Small intestine (tissue), 7 donors: ENCODE measurements at regions not wholly inside any gene's neighbourhood (a gene's known extent, or its start where the extent isn't known, plus 50 kb on each side); places are given as distances from the start of the nearest gene placed in this dataset.

Experiments used
- DNase-seq, 2 donors: peaks; one replicate each; pipeline versions ENCODE4 v3.0.0 to v3.0.0-alpha.2; 2013
- FAIRE-seq: peaks from 2 replicates; lab custom pipeline; 2012; peaks lifted over from hg19 to GRCh38; lab: Jason Lieb, UNC
- H3K27ac ChIP-seq, 3 donors: one replicate each; pipeline ENCODE4 v1.5.1; 2013; ENCODE audit warnings: low read length in 2 of 3, mild to moderate bottlenecking in 2 of 3, control low read depth in 1 of 3, inconsistent platforms in 1 of 3, low read depth in 1 of 3, moderate library complexity in 1 of 3
- H3K27me3 ChIP-seq, 3 donors: one replicate each; pipeline ENCODE4 v1.6.1; 2013; ENCODE audit warnings: low read length in 3 of 3, inconsistent platforms in 1 of 3; ENCODE audit not compliant: control insufficient read depth in 3 of 3, insufficient read depth in 3 of 3
- H3K36me3 ChIP-seq, 3 donors: one replicate each; pipeline ENCODE4 v1.6.1; 2013; ENCODE audit warnings: low read length in 3 of 3, inconsistent platforms in 1 of 3, low read depth in 1 of 3, mild to moderate bottlenecking in 1 of 3, moderate library complexity in 1 of 3; ENCODE audit not compliant: control insufficient read depth in 3 of 3, insufficient read depth in 2 of 3
- H3K4me1 ChIP-seq, 3 donors: one replicate each; pipeline ENCODE4 v1.6.1; 2013; ENCODE audit warnings: low read length in 2 of 3, inconsistent platforms in 1 of 3, low read depth in 1 of 3, mild to moderate bottlenecking in 1 of 3, moderate library complexity in 1 of 3; ENCODE audit not compliant: control insufficient read depth in 3 of 3, insufficient read depth in 2 of 3
- H3K4me3 ChIP-seq, 3 donors: one replicate each; pipeline ENCODE4 v1.5.1; 2013; ENCODE audit warnings: low read length in 3 of 3, control low read depth in 1 of 3, inconsistent platforms in 1 of 3, low read depth in 1 of 3, mild to moderate bottlenecking in 1 of 3, moderate library complexity in 1 of 3
- H3K9me3 ChIP-seq, 2 donors: one replicate each; pipeline ENCODE4 v1.6.1; 2013; ENCODE audit warnings: low read depth in 1 of 2, low read length in 1 of 2; ENCODE audit not compliant: control insufficient read depth in 2 of 2, insufficient read depth in 1 of 2
- WGBS, 3 donors: extraction: QIAGEN DNeasy Blood & Tissue Kit; methylation state at CpG; one replicate each; pipeline ENCODE4 v1.1.7; 2013; 5-methylcytosine and 5-hydroxymethylcytosine counted together
- donor health status: healthy with polysubstance abuse.
- donor health status: control.
- donor health status: control.
- donor health status: Bipolar disorder and iron deficiency.
- donor health status: healthy.

- no peak for DNase-seq
- H3K4me3 ChIP-seq: no peak overlapping the region
- no peaks in the 10 kb centered on the region for H3K9me3 ChIP-seq
- WGBS, 3 donors: 45 to 96% (median 93%) methylated on average over 2 of the region's 2 CpGs
- H3K36me3 ChIP-seq: no peaks in the 10 kb centered on the region
- H3K27me3 ChIP-seq: no peaks in the 10 kb centered on the region
- H3K27ac ChIP-seq: no peak overlapping the region
- H3K4me1 ChIP-seq: peaks cover 0 to 2% (median 0%) of the 10 kb centered on the region in 3 donors
- FAIRE-seq: no peak
Observed at GRCh38 chr3:78349571-78349970, 1309.7 kb downstream of the ROBO2 start.

DNA sequence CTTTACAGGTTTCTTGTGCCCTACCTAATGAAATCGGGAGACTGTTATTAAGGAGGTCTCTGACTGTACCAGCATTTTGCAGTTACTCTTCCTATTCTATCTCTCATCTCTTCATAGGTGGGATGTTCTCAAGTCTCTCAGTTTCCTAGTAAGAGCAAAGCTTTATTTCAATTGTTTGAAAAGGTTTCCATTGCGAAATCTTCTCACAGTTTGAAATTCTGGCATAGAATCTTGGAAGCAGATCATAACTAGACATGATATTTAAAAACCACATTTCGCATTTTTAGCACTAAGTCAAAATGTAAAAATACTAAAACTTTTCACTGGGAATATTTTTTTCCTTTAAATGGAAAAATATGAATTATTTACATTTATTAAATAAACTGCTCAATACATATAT is 1311.4 kb downstream of the ROBO2 start:
- H3K27ac ChIP-seq: no peak overlapping the region
- H3K9me3 ChIP-seq: no peaks in the 10 kb centered on the region
- peaks cover 0 to 2% (median 0%) of the 10 kb centered on the region in 3 donors for H3K4me1 ChIP-seq
- 80 to 82% (median 81%) methylated on average over 3 of the region's 3 CpGs for WGBS, 3 donors
- H3K4me3 ChIP-seq: no peak overlapping the region
- DNase-seq (no peak), FAIRE-seq (no peak)
- H3K36me3 ChIP-seq: no peaks in the 10 kb centered on the region
- no peaks in the 10 kb centered on the region for H3K27me3 ChIP-seq

DNA sequence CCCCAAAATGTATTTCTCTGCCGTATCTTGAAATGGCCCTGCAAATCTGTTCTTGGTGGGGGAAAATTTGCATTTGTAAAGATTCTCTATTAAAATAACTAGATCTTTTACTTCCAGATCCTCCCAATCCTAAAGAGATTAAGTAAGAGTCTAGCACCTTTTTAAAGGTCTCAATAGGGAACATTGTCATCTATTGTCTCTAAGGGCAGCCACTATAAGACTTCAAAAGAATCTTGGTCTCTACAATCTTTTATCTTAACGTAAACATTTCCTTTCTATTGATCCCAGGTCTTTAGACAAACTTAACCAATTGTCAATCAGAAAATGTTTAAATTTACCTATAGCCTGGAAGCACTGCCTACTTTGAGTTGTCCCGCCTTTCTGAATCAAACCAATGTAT is 1313.3 kb downstream of the ROBO2 start:
- DNase-seq (no peak), FAIRE-seq (no peak)
- no peaks in the 10 kb centered on the region for H3K9me3 ChIP-seq
- H3K4me3 ChIP-seq: no peak overlapping the region
- WGBS, 3 donors: 86 to 89% (median 88%) methylated on average over 3 of the region's 3 CpGs
- no peaks in the 10 kb centered on the region for H3K27me3 ChIP-seq
- peaks cover 0 to 2% (median 0%) of the 10 kb centered on the region in 3 donors for H3K4me1 ChIP-seq
- H3K36me3 ChIP-seq: no peaks in the 10 kb centered on the region
- H3K27ac ChIP-seq: no peak overlapping the region

DNA sequence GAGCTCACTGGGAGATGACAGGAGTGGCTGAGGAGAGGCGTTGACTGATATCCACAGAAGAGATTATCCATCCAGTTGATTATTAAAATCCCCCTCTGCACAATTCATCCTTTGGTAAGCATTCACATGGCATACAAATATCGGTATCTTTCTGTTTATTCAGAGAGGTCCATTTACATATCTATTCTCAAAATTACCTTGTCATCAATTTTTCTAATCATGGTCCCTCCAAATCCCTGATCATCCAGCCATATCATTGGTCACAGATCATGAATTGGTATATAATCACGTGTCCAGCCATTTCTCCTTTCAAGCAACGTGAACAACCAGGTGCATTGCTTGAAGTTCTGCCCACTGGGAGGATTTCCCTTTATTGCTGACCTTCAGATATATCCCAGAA is 1321.0 kb downstream of the ROBO2 start:
- Histone ChIP-seq H3K36me3 (no peaks in the 10 kb centered on the region), H3K27ac (no peak overlapping the region), H3K4me3 (no peak overlapping the region), H3K4me1 (no peaks in the 10 kb centered on the region), H3K9me3 (no peaks in the 10 kb centered on the region), H3K27me3 (no peaks in the 10 kb centered on the region)
- DNase-seq (no peak), FAIRE-seq (no peak)
- 54 to 85% (median 70%) methylated on average over 4 of the region's 4 CpGs for WGBS, 3 donors

GRCh38 chr3:78368636-78369345 is 1328.9 kb downstream of the ROBO2 start:
- no peaks in the 10 kb centered on the region for H3K27me3 ChIP-seq
- H3K9me3 ChIP-seq: no peaks in the 10 kb centered on the region
- DNase-seq (peak in 1 of 2 donors; percentile 62), FAIRE-seq (no peak)
- no peak overlapping the region for H3K27ac ChIP-seq
- 16 to 44% (median 33%) methylated on average over 8 of the region's 8 CpGs for WGBS, 3 donors
- no peak overlapping the region for H3K4me3 ChIP-seq
- no peaks in the 10 kb centered on the region for H3K36me3 ChIP-seq
- no peaks in the 10 kb centered on the region for H3K4me1 ChIP-seq

DNA sequence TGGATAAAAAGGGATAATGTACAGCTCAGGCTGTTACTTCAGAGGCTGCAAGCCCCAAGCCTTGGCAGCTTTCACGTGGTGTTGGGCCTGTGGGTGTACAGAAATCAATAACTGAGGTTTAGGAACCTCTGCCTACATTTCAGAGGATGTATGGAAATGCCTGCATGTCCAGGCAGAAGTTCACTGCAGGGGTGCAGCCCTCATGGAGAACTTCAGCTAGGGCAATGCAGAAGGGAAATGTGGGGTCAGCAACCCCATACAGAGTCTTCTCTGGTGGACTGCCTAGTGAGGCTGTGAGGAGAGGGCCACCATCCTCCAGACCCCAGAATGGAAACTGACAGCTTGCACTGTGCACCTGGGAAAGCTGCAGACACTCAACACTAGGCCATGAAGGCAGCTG is 1350.3 kb downstream of the ROBO2 start:
- Histone ChIP-seq H3K4me3 (no peak overlapping the region), H3K9me3 (peaks cover 0 to 12% of the 10 kb centered on the region in 2 donors), H3K27me3 (no peaks in the 10 kb centered on the region), H3K4me1 (no peaks in the 10 kb centered on the region), H3K36me3 (no peaks in the 10 kb centered on the region), H3K27ac (no peak overlapping the region)
- no peak for DNase-seq
- WGBS, 3 donors: 13 to 24% (median 13%) methylated on average over 1 of the region's 1 CpG
- no peak for FAIRE-seq

DNA sequence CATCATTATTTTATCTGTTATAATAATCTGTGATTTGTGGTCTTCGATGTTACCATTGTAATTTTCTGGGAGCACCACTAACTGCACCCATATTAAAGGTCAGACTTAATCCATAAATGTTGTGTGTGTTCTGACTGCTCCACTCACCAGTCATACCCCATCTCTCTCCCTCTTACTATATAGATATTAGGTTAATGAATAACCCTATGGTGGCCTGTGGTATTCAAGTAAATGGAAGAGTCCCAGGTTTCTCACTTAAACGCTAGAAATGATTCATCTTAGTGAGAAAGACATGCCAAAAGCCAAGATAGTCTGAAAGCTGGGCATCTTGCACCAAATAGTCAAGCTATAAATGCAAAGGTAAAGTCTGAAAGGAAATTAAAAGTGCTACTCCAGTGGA is 1358.5 kb downstream of the ROBO2 start:
- Histone ChIP-seq H3K9me3 (no peaks in the 10 kb centered on the region), H3K4me1 (no peaks in the 10 kb centered on the region), H3K4me3 (no peak overlapping the region), H3K27me3 (no peaks in the 10 kb centered on the region), H3K36me3 (no peaks in the 10 kb centered on the region), H3K27ac (no peak overlapping the region)
- 31 to 69% (median 45%) methylated on average over 2 of the region's 2 CpGs for WGBS, 3 donors
- DNase-seq (no peak), FAIRE-seq (no peak)

DNA sequence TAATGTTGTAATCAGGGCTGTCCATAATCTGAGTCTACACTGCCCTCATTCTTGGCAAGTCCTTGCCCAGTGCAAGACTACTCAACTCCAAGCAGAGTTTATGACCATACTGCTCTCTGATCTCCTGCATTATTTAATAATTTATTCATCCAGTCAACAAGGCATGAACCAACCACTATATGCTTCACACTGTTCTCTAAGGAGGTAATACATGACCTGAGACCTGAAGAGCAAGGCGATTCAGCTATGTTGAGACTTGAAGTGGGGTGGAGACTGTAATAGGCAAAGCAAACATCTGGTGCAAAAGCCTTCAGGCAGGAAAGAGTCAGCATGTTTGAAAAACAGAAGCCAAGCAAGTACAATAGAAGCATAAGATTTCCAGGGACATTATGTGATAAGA is 1362.8 kb downstream of the ROBO2 start:
- H3K9me3 ChIP-seq: no peaks in the 10 kb centered on the region
- H3K4me1 ChIP-seq: no peaks in the 10 kb centered on the region
- no peak overlapping the region for H3K4me3 ChIP-seq
- no peaks in the 10 kb centered on the region for H3K27me3 ChIP-seq
- FAIRE-seq (no peak), DNase-seq (no peak)
- H3K36me3 ChIP-seq: no peaks in the 10 kb centered on the region
- WGBS, 3 donors: 49 to 73% (median 58%) methylated on average over 1 of the region's 1 CpG
- no peak overlapping the region for H3K27ac ChIP-seq

DNA sequence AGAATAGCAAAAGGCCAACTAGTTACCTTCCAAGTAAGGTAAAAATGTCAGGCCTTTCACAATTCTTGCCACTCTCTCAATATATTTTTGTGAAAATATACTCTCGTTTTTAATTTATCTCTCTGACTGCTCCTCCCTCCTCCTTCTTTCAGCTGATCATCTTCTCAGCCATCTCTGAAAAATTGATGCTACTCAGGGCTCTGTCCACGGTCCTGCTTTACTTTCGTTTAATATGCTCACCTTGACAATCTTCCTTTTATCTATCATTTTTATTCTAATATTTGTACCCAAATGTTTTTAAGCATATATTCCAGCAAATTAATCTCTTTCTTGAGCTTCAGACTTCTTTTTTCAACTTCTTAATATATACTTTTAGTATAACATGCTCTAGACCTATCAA is 1362.1 kb downstream of the ROBO1 start:
- DNase-seq (no peak), FAIRE-seq (no peak)
- no peaks in the 10 kb centered on the region for H3K36me3 ChIP-seq
- no peaks in the 10 kb centered on the region for H3K4me1 ChIP-seq
- no peak overlapping the region for H3K27ac ChIP-seq
- 74 to 83% (median 79%) methylated on average over 3 of the region's 3 CpGs for WGBS, 3 donors
- H3K27me3 ChIP-seq: no peaks in the 10 kb centered on the region
- no peak overlapping the region for H3K4me3 ChIP-seq
- H3K9me3 ChIP-seq: no peaks in the 10 kb centered on the region
